DOHH2 (cell line): ENCODE measurements at regions not wholly inside any gene's neighbourhood (a gene's known extent, or its start where the extent isn't known, plus 50 kb on each side); places are given as distances from the start of the nearest gene placed in this dataset.

ENCODE experiments used
- EZH2phosphoT487 ChIP-seq: fragments of 200-600 bp; sonication (generic); IDR thresholded peaks from 2 replicates; pipeline ENCODE4 v1.6.1; 2017; ENCODE audit warnings: borderline replicate concordance, mild to moderate bottlenecking, antibody characterized with exemption, low read length, moderate library complexity, mixed read lengths
- TF ChIP-seq, protein P1 (sequence below): fragments of 200-600 bp; sonication (generic); IDR thresholded peaks from one replicate; pipeline ENCODE4 v1.5.1; 2014; ENCODE audit warnings: antibody characterized with exemption, mild to moderate bottlenecking, low read depth, low read length; ENCODE audit not compliant: poor library complexity, severe bottlenecking

DNA sequence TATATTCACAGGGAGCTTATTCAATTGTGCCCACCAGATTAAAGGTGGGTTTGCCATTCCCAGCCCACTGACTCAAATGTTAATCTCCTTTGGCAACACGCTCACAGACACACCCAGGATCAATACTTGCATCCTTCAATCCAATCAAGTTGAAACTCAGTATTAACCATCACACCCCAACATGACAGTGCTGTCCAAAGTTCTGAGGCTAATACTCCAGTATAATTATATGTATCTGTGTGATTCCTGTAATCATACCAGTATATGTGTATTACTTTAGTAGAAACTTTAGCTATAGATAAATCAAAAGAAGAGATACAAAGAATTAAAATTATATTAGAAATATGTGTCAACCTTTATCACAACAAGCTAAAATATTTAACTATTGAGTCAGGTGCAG is 1166.0 kb downstream of the ZPLD1 start:
- TF ChIP-seq, protein P1, sequence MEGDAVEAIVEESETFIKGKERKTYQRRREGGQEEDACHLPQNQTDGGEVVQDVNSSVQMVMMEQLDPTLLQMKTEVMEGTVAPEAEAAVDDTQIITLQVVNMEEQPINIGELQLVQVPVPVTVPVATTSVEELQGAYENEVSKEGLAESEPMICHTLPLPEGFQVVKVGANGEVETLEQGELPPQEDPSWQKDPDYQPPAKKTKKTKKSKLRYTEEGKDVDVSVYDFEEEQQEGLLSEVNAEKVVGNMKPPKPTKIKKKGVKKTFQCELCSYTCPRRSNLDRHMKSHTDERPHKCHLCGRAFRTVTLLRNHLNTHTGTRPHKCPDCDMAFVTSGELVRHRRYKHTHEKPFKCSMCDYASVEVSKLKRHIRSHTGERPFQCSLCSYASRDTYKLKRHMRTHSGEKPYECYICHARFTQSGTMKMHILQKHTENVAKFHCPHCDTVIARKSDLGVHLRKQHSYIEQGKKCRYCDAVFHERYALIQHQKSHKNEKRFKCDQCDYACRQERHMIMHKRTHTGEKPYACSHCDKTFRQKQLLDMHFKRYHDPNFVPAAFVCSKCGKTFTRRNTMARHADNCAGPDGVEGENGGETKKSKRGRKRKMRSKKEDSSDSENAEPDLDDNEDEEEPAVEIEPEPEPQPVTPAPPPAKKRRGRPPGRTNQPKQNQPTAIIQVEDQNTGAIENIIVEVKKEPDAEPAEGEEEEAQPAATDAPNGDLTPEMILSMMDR = no peak
- TF ChIP-seq EZH2phosphoT487 = no peak
